HG02610 (cell line): ENCODE measurements at regions not wholly inside any gene's neighbourhood (a gene's known extent, or its start where the extent isn't known, plus 50 kb on each side); places are given as distances from the start of the nearest gene placed in this dataset.

ENCODE experiments used
- ATAC-seq: cut with Tn5 transposase; IDR thresholded peaks from one replicate; pipeline ENCODE4 v1.9.1; 2021; ENCODE audit warnings: mild to moderate bottlenecking, moderate library complexity; ENCODE audit not compliant: unreplicated experiment

- no peak for ATAC-seq
These were observed 74.9 kb downstream of the C9orf152 start for GRCh38 chr9:110133059-110133458.

GRCh38 chr9:110133608-110134210 lies 74.2 kb downstream of the C9orf152 start:
- ATAC-seq = no peak

GRCh38 chr9:110135846-110136245 lies 72.1 kb downstream of the C9orf152 start:
- no peak for ATAC-seq

DNA sequence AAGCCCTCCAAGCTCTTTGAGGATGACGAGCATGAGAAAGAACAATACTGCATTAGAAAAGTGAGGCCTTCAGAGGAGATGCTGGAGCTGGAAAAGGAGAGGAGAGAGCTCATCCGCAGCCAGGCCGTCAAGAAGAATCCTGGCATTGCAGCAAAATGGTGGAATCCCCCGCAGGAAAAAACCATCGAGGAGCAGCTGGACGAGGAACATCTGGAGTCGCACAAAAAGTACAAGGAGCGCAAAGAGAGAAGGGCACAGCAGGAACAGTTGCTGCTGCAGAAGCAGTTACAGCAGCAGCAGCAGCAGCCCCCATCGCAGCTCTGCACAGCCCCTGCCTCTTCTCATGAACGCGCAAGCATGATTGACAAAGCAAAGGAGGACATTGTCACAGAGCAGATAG lies 71.2 kb downstream of the C9orf152 start:
- ATAC-seq = no peak

DNA sequence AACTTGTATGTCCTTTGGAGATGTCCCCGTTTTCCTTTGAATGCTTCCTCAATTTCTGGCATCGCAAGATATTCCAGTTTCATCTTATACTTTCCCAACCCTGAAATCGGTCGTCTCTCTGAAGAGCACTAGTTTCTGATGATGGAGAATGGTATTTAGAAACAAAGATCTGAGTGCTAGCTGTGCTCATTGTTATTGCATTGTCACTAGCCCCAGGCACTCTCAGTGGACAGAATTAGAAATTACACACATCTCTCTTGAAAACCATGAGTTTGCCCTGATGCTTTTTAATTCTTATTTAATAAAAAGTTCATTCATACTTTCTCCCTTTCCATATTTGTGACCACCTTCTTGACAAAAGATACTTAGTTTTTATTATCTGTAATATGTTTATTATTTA lies 67.7 kb downstream of the C9orf152 start:
- ATAC-seq = no peak

GRCh38 chr9:110141227-110141793 lies 66.6 kb downstream of the C9orf152 start:
- ATAC-seq = no peak

GRCh38 chr9:110142253-110142652 lies 65.7 kb downstream of the C9orf152 start:
- ATAC-seq = no peak

- no peak for ATAC-seq
These were observed 65.0 kb downstream of the C9orf152 start for GRCh38 chr9:110142868-110143481.

GRCh38 chr9:110143485-110143884 lies 64.5 kb downstream of the C9orf152 start:
- peak; percentile 22 for ATAC-seq

- ATAC-seq = peak; percentile 43
These were observed 63.9 kb downstream of the C9orf152 start for GRCh38 chr9:110143950-110144545.

DNA sequence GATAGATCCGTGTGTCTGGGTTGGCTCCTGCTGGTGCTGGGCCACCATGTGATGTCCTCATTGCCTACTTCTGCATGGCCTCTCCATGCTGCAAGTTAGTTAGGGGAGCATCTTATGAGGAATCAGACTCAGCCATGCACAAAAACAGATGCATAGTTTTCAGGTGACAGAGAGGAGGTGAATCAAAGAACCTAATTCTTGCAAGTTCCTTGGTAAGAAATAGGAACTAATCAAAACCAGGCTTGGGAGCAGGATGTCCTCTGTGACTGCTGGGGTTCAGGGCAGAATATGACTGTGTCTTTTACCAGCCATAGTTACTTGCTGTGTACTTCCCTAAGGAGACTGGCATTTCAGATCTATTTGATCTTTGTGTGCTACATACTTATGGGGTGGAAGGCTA lies 61.6 kb downstream of the C9orf152 start:
- no peak for ATAC-seq

DNA sequence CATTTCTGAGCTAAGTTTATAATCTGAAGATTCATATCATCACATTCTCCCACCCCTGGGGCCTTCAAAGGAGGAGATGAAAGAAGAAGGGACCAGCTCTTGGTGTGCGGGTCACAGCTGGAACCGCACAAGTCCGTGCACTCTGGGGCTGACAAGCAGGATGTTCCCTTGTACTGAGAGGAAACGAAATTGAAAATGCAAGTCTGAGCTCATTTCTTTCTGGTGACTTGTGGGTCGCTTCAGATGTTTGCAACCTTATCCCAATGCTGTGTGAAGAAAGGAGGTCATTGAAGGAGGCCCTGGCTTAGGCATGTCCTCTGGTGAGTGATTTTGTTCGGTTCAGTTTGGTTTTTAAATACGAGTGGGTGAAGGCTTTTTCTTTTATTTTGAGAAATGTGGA lies 59.6 kb downstream of the C9orf152 start:
- peak; percentile 89 for ATAC-seq

- no peak for ATAC-seq
These were observed 59.1 kb downstream of the C9orf152 start for GRCh38 chr9:110148891-110149290.
